Trophoblast cell (in vitro differentiated cells and primary cell): ENCODE measurements at regions not wholly inside any gene's neighbourhood (a gene's known extent, or its start where the extent isn't known, plus 50 kb on each side); places are given as distances from the start of the nearest gene placed in this dataset.
A peak's percentile ranks its signal among the peaks of the same experiment; 100 is the strongest.

ENCODE experiments used
- DNase-seq, 2 donors: peaks; one replicate each; pipeline ENCODE4 v3.0.0-alpha.2; 2016
- H2AFZ ChIP-seq: 2 replicates; pipeline ENCODE4 v1.6.1; 2013; ENCODE audit warnings: low read length, moderate library complexity, mild to moderate bottlenecking; ENCODE audit not compliant: insufficient read depth, poor library complexity
- H2AK5ac ChIP-seq: 2 replicates; pipeline ENCODE4 v1.6.1; 2013; ENCODE audit warnings: mild to moderate bottlenecking, low read length
- H2BK120ac ChIP-seq: 2 replicates; pipeline ENCODE4 v1.6.1; 2013; ENCODE audit warnings: low read length, mild to moderate bottlenecking, moderate library complexity; ENCODE audit not compliant: insufficient read depth, poor library complexity
- H2BK12ac ChIP-seq: 2 replicates; pipeline ENCODE4 v1.6.1; 2013; ENCODE audit warnings: mild to moderate bottlenecking, low read length, moderate library complexity
- H2BK5ac ChIP-seq: 2 replicates; pipeline ENCODE4 v1.6.1; 2013; ENCODE audit warnings: low read length, low read depth, moderate library complexity, mild to moderate bottlenecking; ENCODE audit not compliant: poor library complexity
- H3K14ac ChIP-seq: 2 replicates; pipeline ENCODE4 v1.6.1; 2013; ENCODE audit warnings: mild to moderate bottlenecking, low read length
- H3K18ac ChIP-seq: 2 replicates; pipeline ENCODE4 v1.6.1; 2013; ENCODE audit warnings: mild to moderate bottlenecking, low read length
- H3K23ac ChIP-seq: 2 replicates; pipeline ENCODE4 v1.6.1; 2013; ENCODE audit warnings: low read length
- H3K27ac ChIP-seq: 2 replicates; pipeline ENCODE4 v1.5.1; 2013; ENCODE audit warnings: low read depth, mild to moderate bottlenecking, inconsistent platforms, low read length, moderate library complexity
- H3K27me3 ChIP-seq: 2 replicates; pipeline ENCODE4 v1.6.1; 2013; ENCODE audit warnings: inconsistent platforms, mild to moderate bottlenecking, low read length, moderate library complexity; ENCODE audit not compliant: insufficient read depth
- H3K36me3 ChIP-seq, 2 experiments: 1 replicate in 1 of 2; 2 replicates in 1 of 2; pipeline ENCODE4 v1.6.1; 2013; ENCODE audit warnings: low read length in 2 of 2, mild to moderate bottlenecking in 2 of 2, moderate library complexity in 1 of 2; ENCODE audit not compliant: insufficient read depth in 2 of 2, control insufficient read depth in 1 of 2
- H3K4ac ChIP-seq: 2 replicates; pipeline ENCODE4 v1.6.1; 2013; ENCODE audit warnings: low read depth, mild to moderate bottlenecking, low read length, moderate library complexity
- H3K4me1 ChIP-seq, 2 experiments: 1 replicate in 1 of 2; 2 replicates in 1 of 2; pipeline ENCODE4 v1.6.1; 2013; ENCODE audit warnings: low read length in 2 of 2, mild to moderate bottlenecking in 2 of 2, moderate library complexity in 1 of 2; ENCODE audit not compliant: insufficient read depth in 2 of 2, control insufficient read depth in 1 of 2
- H3K4me2 ChIP-seq: 2 replicates; pipeline ENCODE4 v1.6.1; 2013; ENCODE audit warnings: inconsistent platforms, mild to moderate bottlenecking, low read length, moderate library complexity
- H3K4me3 ChIP-seq: 2 replicates; pipeline ENCODE4 v1.5.1; 2013; ENCODE audit warnings: mild to moderate bottlenecking, low read depth, low read length, inconsistent platforms
- H3K79me1 ChIP-seq: one replicate; pipeline ENCODE4 v1.6.1; 2013; ENCODE audit warnings: low read length
- H3K79me2 ChIP-seq: 2 replicates; pipeline ENCODE4 v1.6.1; 2013; ENCODE audit warnings: low read length, mild to moderate bottlenecking; ENCODE audit not compliant: control insufficient read depth, insufficient read depth, poor library complexity
- H3K9ac ChIP-seq: 2 replicates; pipeline ENCODE4 v1.6.1; 2013; ENCODE audit warnings: mild to moderate bottlenecking, low read length
- H3K9me3 ChIP-seq: 2 replicates; pipeline ENCODE4 v1.6.1; 2013; ENCODE audit warnings: low read depth, mild to moderate bottlenecking, control low read depth, inconsistent platforms, low read length; ENCODE audit not compliant: insufficient read depth
- H4K12ac ChIP-seq: 2 replicates; pipeline ENCODE4 v1.6.1; 2013; ENCODE audit warnings: low read depth, mild to moderate bottlenecking, low read length, moderate library complexity
- H4K8ac ChIP-seq: 2 replicates; pipeline ENCODE4 v1.6.1; 2013; ENCODE audit warnings: low read depth, mild to moderate bottlenecking, low read length, moderate library complexity
- H4K91ac ChIP-seq: one replicate; pipeline ENCODE4 v1.6.1; 2013; ENCODE audit warnings: low read depth, mild to moderate bottlenecking, low read length, moderate library complexity
- WGBS: extraction: QIAGEN DNeasy Blood & Tissue Kit; methylation state at CpG from one replicate; pipeline ENCODE4 v1.1.7; 2013; ENCODE audit warnings: missing lambda C conversion rate; ENCODE audit not compliant: insufficient read length, insufficient coverage; ENCODE audit errors: extremely low coverage; 5-methylcytosine and 5-hydroxymethylcytosine counted together

DNA sequence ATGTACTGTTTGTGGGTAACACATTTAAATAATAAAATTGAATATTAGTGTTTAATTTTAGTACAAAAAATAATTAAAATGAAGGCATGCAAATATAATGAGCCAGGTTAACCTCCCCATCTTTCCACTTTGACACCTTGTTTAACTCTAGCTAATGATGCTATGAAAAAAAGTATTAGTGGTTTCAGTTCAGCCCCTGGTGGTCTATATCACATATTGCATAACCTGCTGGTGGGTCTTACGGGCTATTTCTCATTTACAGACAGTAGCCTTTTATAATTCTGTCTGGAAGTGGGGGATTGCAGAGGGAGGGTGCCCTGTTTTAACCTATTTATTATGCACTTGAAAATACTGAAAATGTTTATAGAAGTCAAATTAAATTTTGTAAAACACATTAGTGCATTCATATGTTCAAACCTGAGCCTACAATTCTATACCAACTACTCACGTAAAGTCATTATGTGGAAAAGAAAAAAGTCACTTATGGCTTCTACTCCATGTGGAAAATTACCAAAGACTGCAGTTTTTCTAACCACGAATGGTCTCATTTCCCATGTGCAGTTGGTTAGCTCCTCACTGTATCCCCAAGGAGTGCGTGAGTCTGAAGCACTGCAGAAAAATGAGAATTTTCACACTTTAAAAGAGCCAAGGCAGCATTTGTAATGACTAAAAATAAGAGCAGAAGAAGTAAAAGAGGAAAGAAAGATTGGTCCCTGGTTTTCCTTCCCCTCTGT is 381.0 kb downstream of the MTX2 start:
- no peak overlapping the region for H2BK120ac ChIP-seq
- H2BK5ac ChIP-seq = no peak overlapping the region
- no peak overlapping the region for H3K23ac ChIP-seq
- H4K12ac ChIP-seq = no peak overlapping the region
- H4K91ac ChIP-seq = no peak overlapping the region
- H3K4me2 ChIP-seq = no peak overlapping the region
- H2BK12ac ChIP-seq = no peak overlapping the region
- no peak overlapping the region for H2AK5ac ChIP-seq
- no peak overlapping the region for H4K8ac ChIP-seq
- no peak for DNase-seq
- no peaks in the 10 kb centered on the region for H3K36me3 ChIP-seq
- peaks cover 2% of the 10 kb centered on the region for H3K79me1 ChIP-seq
- H3K27ac ChIP-seq = no peak overlapping the region
- no peak overlapping the region for H3K4ac ChIP-seq
- H3K79me2 ChIP-seq = no peaks in the 10 kb centered on the region
- H2AFZ ChIP-seq = no peak overlapping the region
- H3K14ac ChIP-seq = no peak overlapping the region
- no peaks in the 10 kb centered on the region for H3K9me3 ChIP-seq
- H3K27me3 ChIP-seq = no peaks in the 10 kb centered on the region
- no peaks in the 10 kb centered on the region for H3K4me1 ChIP-seq
- H3K18ac ChIP-seq = no peak overlapping the region
- WGBS = no CpG with 5 or more reads among the region's 4 CpGs
- no peak overlapping the region for H3K9ac ChIP-seq
- no peak overlapping the region for H3K4me3 ChIP-seq

DNA sequence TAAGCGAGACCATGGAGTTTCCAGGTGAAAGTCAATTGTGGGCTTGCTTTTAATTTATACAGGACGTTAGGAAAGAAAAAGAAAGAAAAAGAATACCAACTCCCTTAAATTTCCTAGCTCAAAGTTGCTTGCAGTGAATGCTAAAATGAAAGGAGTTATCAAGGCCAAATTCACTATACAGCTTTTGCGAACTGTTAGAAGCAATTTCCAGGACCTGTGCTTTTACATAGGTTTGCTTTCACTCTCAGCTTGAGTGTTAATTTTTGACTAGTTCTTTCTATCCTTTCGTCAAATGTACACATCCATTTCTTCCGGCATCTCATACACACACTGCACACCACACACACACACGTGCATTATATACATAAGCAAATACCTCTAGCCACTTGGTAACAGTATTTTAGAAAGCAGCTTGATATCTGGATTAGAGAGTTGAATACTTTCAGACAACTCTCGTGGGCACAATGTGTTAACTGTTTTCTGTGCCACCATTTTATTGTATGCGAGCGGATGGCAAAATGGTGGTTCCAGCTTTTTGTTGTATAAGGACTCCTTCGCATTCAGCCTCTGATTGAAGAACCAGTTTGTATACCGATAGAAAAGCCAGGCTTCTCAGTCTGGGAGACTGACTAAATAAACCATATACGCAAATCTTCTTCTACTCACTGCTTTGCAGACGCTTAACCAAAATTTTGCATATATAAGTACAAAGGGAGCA is 381.8 kb downstream of the MTX2 start:
- Histone ChIP-seq H3K4ac (no peak overlapping the region), H3K4me2 (no peak overlapping the region), H3K14ac (no peak overlapping the region), H2BK12ac (no peak overlapping the region), H3K4me1 (no peaks in the 10 kb centered on the region), H3K79me2 (no peaks in the 10 kb centered on the region), H2AK5ac (no peak overlapping the region), H3K36me3 (no peaks in the 10 kb centered on the region), H4K91ac (no peak overlapping the region), H3K27ac (no peak overlapping the region), H3K27me3 (no peaks in the 10 kb centered on the region), H2AFZ (no peak overlapping the region), H2BK120ac (no peak overlapping the region), H3K18ac (no peak overlapping the region), H2BK5ac (no peak overlapping the region), H3K23ac (no peak overlapping the region), H4K12ac (no peak overlapping the region), H3K9ac (no peak overlapping the region), H3K79me1 (peaks cover 2% of the 10 kb centered on the region), H3K4me3 (no peak overlapping the region), H3K9me3 (no peaks in the 10 kb centered on the region), H4K8ac (no peak overlapping the region)
- DNase-seq = no peak
- WGBS = no CpG with 5 or more reads among the region's 13 CpGs

DNA sequence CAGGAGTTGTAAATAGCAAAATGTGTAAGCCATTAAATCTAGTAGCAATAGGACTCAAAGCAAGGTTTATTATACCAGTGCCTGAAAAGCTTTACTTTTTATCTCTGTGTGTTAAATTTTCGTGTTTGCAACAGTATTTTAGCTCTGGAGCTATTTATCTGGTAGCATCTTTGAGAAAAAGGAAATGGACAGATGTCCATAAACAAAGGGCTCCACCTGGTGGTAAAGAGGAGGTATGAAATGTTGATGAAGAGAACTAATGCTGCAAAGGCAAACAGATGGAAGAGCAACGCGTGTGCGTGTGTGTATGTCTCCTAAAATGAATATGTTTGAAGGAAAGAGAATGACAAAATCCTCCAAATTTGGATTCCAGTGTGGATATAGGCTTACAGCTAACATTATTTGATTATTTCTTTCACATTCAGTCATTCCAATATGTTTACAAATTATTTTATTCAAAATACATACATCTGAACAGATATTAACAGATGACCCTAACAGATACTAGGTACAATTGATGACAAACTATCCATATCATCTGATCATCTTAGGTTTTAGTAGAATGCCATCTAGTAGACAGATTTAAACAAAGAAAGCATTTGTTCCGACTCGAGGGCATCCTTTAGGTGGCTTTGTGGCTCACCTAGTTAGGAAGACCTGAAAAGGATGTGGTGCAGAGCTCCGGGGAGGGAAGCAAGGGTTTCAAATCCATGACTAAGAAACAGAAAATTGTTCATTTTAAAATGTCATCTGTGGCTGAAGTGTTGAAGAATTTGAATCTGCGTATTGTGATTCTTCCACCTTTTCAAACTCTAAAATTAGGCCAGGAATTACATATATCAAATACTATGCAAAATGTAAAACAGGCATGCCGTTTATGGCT is 383.3 kb downstream of the MTX2 start:
- H2BK12ac ChIP-seq = no peak overlapping the region
- WGBS = no CpG with 5 or more reads among the region's 9 CpGs
- DNase-seq = peak; percentile 10 to 84

More for the DNA sequence above, 383.3 kb downstream of the MTX2 start:
- Histone ChIP-seq H4K8ac (no peak overlapping the region), H3K79me2 (no peaks in the 10 kb centered on the region), H3K9ac (no peak overlapping the region), H2BK5ac (no peak overlapping the region), H4K91ac (no peak overlapping the region), H2AK5ac (no peak overlapping the region), H2BK120ac (no peak overlapping the region), H3K14ac (no peak overlapping the region), H2AFZ (no peak overlapping the region), H3K27ac (no peak overlapping the region), H3K4me3 (no peak overlapping the region), H3K9me3 (no peaks in the 10 kb centered on the region), H3K27me3 (no peaks in the 10 kb centered on the region), H3K4me1 (no peaks in the 10 kb centered on the region), H4K12ac (no peak overlapping the region), H3K23ac (no peak overlapping the region), H3K36me3 (no peaks in the 10 kb centered on the region), H3K4me2 (no peak overlapping the region), H3K79me1 (peaks cover 2% of the 10 kb centered on the region), H3K18ac (no peak overlapping the region), H3K4ac (no peak overlapping the region)
